GM19468 (cell line): ENCODE measurements at regions not wholly inside any gene's neighbourhood (a gene's known extent, or its start where the extent isn't known, plus 50 kb on each side); places are given as distances from the start of the nearest gene placed in this dataset.
"Not testable (repeated sequence)": the region's sequence is repeated elsewhere in the genome, so short reads cannot be mapped to it uniquely, and the experiment has no call there.

Experiments used
- ATAC-seq: cut with Tn5 transposase; IDR thresholded peaks from one replicate; pipeline ENCODE4 v1.9.1; 2021; ENCODE audit warnings: mild to moderate bottlenecking, moderate library complexity, moderate number of reproducible peaks; ENCODE audit not compliant: unreplicated experiment; ENCODE audit errors: extremely low read depth

GRCh38 chr13:50634339-50634738 is 209.2 kb downstream of the DLEU7 start:
- no peak for ATAC-seq

DNA sequence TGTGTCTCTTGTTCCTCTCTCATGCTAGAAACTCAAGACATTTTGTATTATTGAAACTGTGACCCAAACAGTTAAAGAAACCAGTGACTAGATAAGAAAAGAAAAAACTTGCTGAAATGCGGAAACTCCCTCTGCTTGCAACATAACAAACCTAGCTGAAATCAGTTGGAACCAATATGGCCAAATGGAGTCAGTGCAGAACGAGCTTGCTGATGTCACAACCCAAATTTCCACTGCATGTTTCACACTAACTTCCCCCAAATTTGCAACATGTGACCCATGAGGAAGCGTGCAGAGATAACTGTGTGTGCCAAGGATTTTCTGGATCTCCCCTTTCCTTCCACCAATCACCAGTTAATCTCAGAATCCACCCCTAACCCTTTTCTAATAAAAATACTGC is 208.0 kb downstream of the DLEU7 start:
- no peak for ATAC-seq

DNA sequence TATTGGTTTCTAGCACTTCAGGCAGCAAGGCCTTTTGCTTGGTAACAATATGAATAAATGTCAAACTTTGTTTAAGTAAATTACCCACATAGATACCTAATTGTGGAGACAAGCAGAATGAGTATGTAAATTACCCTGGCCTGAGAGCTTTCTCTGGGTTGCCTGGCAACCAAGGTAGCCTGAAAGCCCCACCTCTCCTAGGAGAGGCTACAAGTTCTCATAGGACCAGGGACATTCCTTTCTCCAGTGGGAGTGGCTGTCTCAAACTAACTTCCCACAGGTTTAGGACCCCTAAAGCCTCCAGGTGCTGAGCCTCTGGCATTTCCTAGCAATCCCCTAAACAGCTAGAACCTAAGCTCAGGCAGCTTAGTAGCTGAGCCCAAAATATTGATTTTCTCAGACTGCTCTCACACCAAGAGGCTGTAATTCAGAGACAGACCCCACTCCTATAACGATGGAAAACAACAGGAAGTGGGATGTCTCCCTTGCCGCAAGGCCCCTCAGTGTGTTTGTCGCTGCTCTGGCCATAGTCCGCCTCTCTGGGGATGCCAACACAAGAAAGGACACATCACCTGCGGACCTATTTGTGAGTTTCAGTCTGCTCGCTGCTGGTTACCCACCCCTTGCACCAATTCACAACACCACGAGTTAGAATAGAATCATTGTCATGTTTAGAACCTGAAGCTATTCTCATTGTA is 207.3 kb downstream of the DLEU7 start:
- no peak for ATAC-seq

DNA sequence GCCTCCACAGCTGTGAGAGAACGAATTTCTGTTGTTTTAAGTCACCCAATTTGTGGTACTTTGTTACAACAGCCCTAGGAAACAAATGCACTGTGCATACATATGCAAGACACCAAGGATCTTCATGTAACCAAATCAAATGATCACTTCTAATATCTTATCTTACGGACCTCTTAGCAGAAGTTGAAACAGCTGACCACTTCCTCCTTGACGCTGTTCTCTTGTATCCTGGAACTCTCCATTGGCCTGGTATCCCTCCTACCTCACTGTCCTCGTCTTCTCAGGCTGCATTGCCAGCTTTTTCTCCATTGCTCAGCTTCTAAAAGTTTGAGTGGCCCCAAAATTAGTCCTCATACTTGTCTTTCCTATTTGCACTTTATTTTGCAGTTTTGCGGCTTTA is 200.4 kb downstream of the DLEU7 start:
- ATAC-seq = no peak

DNA sequence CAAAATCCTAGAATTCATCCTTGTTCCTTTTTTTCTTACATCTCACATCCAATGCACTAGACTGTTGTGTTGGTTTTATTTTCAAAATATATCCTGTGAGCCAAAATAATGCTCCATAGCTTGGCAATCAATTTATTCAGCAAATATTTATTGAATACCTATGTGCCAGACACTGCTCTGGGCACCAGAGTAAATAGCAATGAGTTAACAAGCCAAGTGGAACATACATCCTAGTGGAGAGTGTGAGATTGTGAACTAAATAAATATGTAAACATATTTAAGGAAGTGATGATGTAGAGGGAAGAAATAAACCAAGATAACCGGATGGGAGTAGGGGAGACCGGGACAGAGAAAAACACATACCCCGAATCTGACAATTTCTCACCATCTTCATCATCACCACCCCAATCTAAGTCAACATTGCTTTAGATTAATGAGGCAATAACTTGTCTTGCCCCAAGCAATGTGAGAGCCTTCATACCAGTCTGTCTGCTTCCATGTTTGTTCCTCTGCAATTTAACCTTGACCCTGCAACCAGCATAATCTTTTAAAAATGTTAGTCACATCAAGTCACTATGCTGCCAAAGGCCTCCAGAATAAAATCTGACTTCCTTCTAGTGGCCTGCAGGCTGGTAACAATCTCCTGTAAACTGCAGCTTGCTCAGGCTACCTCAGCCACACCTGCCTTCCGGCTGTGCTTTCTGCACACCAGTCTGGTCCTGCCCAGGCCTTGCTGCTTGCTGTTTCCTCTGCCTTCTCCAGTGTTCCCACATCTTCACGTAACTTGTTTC is 199.2 kb downstream of the DLEU7 start:
- ATAC-seq = no peak

GRCh38 chr13:50645092-50645491 is 198.4 kb downstream of the DLEU7 start:
- ATAC-seq = no peak

GRCh38 chr13:50646070-50646469 is 197.4 kb downstream of the DLEU7 start:
- ATAC-seq = no peak

- no peak for ATAC-seq
Measured at GRCh38 chr13:50649211-50649610, 194.3 kb downstream of the DLEU7 start.

DNA sequence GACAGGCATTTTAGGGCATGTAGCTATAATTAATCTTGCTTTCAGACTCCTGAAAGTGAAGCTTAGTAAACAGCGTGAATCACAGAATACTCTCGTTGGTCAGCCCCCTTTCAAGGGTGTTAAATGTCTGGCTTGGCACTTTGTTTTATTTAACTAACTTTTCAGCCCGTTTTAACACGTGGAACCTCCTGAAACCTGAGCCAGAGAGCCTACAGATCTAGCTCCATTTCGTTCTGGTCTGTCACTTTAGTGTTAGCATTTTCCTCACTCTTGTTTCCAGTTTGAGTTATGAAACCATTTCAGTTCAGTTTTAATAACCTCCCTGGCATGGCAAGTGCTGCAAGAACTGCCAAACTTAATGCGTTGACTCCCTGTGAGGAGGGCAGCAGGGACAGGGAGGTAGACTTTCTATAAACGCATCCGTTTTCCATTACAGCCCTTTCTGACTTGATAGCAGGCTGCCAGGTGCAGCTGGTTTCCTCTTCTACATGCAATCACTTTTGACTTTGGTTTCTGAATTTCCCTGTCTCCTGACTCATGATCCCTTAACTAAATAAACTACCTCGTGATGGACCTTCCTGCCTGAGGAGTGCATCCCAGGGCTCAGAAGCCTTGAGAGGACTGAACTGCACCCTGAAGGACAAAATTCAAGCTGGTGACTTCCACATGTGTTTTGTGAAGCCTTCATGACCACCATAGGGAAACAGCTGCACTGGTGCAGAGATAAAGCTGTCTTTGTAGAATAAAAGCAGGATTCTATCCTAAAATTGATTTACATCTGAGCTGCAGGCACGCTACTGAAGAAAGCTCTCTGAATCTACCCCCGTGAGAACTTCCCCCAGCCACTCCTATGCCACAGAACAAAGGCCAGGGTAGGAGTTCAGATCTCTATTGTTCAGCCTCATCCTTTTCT is 192.6 kb downstream of the DLEU7 start:
- no peak for ATAC-seq

DNA sequence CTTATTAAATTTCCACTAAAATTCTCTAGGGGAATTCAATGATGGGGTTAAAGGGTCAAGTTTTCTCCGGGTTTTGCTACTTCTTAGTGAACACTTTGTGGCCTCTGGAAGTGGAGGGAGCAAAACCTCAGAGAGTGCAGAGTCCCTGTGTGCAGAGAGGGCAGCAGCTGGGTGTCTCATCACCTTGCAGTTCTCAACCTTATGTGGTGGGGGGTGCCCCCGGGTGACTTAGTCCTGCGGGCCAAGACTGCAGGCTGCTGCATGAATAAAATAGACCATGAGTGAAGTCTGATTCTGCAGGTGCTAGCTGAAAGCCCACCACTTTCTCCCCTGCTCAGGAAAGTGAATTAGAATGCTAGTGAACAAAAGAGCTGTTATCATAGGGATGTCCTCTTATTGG is 191.6 kb downstream of the DLEU7 start:
- ATAC-seq = no peak

DNA sequence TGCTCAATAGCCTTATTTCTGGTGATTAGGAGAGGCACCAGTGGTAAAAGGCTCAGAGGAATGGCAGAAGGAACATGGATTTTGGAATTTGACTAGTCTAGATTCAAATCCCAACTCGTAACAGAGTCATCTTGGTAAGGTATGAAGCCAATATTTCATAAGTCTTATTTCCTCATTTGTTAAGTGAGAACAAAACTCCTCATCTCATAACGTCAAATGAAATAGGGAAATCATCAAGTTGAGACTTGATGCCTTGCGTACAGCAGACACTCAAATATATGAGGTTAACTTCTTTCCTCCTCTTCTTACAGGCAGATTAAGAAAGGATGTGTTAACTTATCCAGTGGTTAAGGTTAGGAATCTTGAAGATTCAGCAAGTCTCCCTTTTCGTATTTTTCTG is 189.2 kb downstream of the DLEU7 start:
- ATAC-seq = no peak

DNA sequence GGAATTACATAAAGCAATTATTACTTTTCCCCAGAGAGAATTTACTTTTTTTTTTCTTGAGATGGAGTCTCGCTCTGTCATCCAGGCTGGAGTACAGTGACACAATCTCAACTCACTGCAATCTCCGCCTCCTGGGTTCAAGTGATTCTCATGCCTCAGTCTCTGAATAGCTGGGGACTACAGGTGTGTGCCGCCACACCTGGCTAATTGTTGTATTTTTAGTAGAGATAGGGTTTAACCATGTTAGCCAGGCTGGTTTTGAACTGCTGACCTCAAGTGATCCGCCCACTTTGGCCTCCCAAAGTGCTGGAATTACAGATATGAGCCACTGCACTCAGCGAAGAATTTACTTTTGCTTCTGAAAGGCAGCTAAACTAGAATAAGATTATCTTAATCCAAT is 181.6 kb downstream of the DLEU7 start:
- ATAC-seq = not testable (repeated sequence)

DNA sequence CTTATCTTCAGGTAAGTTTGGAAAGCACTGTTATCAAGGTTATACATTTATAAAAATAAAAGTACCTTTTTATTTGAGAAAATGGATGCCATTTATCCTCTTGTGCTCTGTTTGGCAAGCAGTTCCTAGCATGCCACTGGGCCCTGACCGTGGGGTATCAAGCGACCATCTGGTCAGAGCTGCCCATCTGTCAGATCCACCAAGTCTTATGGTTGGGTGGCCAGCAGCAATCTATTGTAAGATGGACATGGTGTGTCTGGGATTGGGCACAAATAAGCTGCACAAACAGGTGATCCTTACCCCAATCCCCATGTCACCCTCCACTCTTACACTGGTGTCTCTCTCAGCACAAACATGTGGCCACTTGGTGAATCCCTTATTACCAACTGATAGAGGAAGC is 178.5 kb downstream of the DLEU7 start:
- no peak for ATAC-seq

GRCh38 chr13:50668049-50668448 is 175.4 kb downstream of the DLEU7 start:
- ATAC-seq = no peak

DNA sequence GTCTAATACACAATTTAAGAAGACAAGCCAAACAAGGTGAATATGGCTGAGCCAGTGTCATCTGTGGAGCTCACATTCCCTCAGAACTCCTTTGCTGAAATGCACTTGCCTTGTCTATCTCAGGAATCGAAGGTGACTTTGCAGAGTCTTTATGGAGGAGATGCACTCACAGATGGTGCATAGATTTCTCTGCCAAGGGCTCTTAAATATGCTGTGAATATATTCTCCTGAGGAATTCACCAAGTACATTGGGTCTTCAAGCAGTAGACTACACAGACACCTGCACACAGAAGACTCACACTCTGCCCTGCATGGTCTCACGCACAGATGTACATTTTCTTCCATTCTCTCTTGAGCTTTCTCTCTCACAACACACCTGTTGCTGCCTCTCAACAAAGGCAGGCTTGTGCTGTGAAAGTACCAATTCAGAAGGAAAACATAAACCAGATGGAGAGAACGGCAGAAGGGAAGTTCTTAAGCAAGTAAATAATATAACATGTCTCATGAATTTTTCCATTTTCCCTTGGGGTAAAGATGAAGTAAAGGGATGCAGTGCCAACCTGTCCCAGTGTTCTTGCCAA is 174.7 kb downstream of the DLEU7 start:
- ATAC-seq = no peak

- no peak for ATAC-seq
Measured at GRCh38 chr13:50670272-50670671, 173.2 kb downstream of the DLEU7 start.

GRCh38 chr13:50670847-50671496 is 172.5 kb downstream of the DLEU7 start:
- no peak for ATAC-seq

- no peak for ATAC-seq
Measured at GRCh38 chr13:50671497-50671850, 172.0 kb downstream of the DLEU7 start.

- no peak for ATAC-seq
Measured at GRCh38 chr13:50672025-50672424, 171.5 kb downstream of the DLEU7 start.

DNA sequence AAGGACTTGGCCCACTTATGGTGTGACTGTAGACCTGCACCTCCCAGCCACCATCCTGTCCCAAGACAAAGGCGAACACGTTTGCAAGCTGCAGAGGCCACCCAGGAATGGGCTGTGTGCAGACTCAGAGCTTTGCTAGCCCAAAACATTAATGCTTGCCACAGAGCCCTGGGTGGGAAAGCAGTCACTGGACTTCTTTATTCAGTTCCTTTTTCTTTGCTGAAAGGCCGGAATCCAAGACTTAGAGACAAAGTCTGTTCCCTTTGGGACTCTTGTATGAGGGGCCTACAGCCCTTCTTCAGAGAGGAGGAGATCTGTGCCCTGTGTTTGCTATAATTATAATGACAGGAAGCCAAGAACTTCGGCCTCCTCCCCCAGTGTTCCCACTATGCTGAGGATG is 167.8 kb downstream of the DLEU7 start:
- no peak for ATAC-seq
